ENCODE measurements at regions not wholly inside any gene's neighbourhood (a gene's known extent, or its start where the extent isn't known, plus 50 kb on each side); places are given as distances from the start of the nearest gene placed in this dataset.
"Not testable (repeated sequence)": the region's sequence is repeated elsewhere in the genome, so short reads cannot be mapped to it uniquely, and the experiment has no call there.

GRCh38 chr11:97557399-97557798, 1167.6 kb downstream of the JRKL start:
- no peak for DNase-seq (ENCODE audit: low read depth)

GRCh38 chr11:97567801-97568200, 1178.0 kb downstream of the JRKL start:
- DNase-seq (ENCODE audit: low read depth) = no peak

GRCh38 chr11:97570636-97571035, 1180.8 kb downstream of the JRKL start:
- DNase-seq (ENCODE audit: low read depth) = no peak

GRCh38 chr11:97573771-97574170, 1184.0 kb downstream of the JRKL start:
- not testable (repeated sequence) for DNase-seq (ENCODE audit: low read depth)

GRCh38 chr11:97574976-97575665, 1185.3 kb downstream of the JRKL start:
- no peak for DNase-seq (ENCODE audit: low read depth)

GRCh38 chr11:97607291-97608000, 1217.6 kb downstream of the JRKL start:
- no peak for DNase-seq (ENCODE audit: low read depth)

- no peak for DNase-seq (ENCODE audit: low read depth)
These were observed 1220.2 kb downstream of the JRKL start for GRCh38 chr11:97610000-97610399.

GRCh38 chr11:97610854-97611253, 1221.0 kb downstream of the JRKL start:
- DNase-seq (ENCODE audit: low read depth) = no peak

- DNase-seq (ENCODE audit: low read depth) = no peak
These were observed 1221.5 kb downstream of the JRKL start for GRCh38 chr11:97611345-97611744.

- no peak for DNase-seq (ENCODE audit: low read depth)
These were observed 1224.8 kb downstream of the JRKL start for GRCh38 chr11:97614606-97615005.

GRCh38 chr11:97615546-97615945, 1225.7 kb downstream of the JRKL start:
- DNase-seq (ENCODE audit: low read depth) = no peak

- DNase-seq (ENCODE audit: low read depth) = no peak
These were observed 1227.2 kb downstream of the JRKL start for GRCh38 chr11:97617031-97617430.

- no peak for DNase-seq (ENCODE audit: low read depth)
These were observed 1230.2 kb downstream of the JRKL start for GRCh38 chr11:97620007-97620406.

GRCh38 chr11:97621282-97621681, 1231.5 kb downstream of the JRKL start:
- DNase-seq (ENCODE audit: low read depth) = no peak

- DNase-seq (ENCODE audit: low read depth) = no peak
These were observed 1233.0 kb downstream of the JRKL start for GRCh38 chr11:97622795-97623194.

- DNase-seq (ENCODE audit: low read depth) = not testable (repeated sequence)
These were observed 1246.9 kb downstream of the JRKL start for GRCh38 chr11:97636741-97637140.

- DNase-seq (ENCODE audit: low read depth) = no peak
These were observed 1247.9 kb downstream of the JRKL start for GRCh38 chr11:97637701-97638100.

GRCh38 chr11:97638641-97639224, 1248.9 kb downstream of the JRKL start:
- DNase-seq (ENCODE audit: low read depth) = no peak

- no peak for DNase-seq (ENCODE audit: low read depth)
These were observed 1252.2 kb downstream of the JRKL start for GRCh38 chr11:97641988-97642387.

- DNase-seq (ENCODE audit: low read depth) = no peak
These were observed 1255.9 kb downstream of the JRKL start for GRCh38 chr11:97645736-97646135.

- DNase-seq (ENCODE audit: low read depth) = no peak
These were observed 1266.5 kb downstream of the JRKL start for GRCh38 chr11:97656356-97656755.

- no peak for DNase-seq (ENCODE audit: low read depth)
These were observed 1268.0 kb downstream of the JRKL start for GRCh38 chr11:97657852-97658251.

GRCh38 chr11:97667057-97667456, 1277.2 kb downstream of the JRKL start:
- DNase-seq (ENCODE audit: low read depth) = no peak

Data from Daoy (cell line).